ENCODE measurements at regions not wholly inside any gene's neighbourhood (a gene's known extent, or its start where the extent isn't known, plus 50 kb on each side); places are given as distances from the start of the nearest gene placed in this dataset.

DNA sequence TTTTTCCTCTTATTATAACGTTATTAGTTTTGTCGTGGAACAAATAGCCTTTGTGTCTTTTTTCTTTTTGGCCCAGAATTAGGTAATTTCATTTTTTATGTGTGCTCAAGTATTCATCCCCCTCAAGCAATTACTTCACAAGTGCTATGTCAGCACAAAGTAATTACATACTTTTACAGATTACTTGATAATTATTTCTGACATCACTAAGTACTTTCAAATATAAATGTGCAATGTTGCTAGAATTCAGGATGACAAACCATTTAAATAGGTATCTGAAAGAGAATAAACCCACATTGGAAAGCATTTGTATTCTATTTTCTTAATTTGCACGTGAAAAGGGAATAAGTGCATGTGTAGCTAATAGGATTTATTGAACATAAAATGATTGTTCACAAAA is 238.2 kb downstream of the CDH7 start:
- Histone ChIP-seq H3K27ac (ENCODE audit: low read length) (no peak overlapping the region), H3K9me3 (ENCODE audit: control insufficient read depth, low read depth, low read length) (no peaks in the 10 kb centered on the region), H3K4me1 (ENCODE audit: control insufficient read depth, insufficient read depth, low read length) (no peaks in the 10 kb centered on the region), H3K4me3 (ENCODE audit: low read length) (no peak overlapping the region), H3K36me3 (ENCODE audit: control insufficient read depth, insufficient read depth, low read length) (no peaks in the 10 kb centered on the region), H3K27me3 (ENCODE audit: control insufficient read depth, insufficient read depth, low read length) (no peaks in the 10 kb centered on the region)
- DNase-seq, result no peak
- 49% methylated on average over 3 of the region's 3 CpGs for WGBS (ENCODE audit: insufficient coverage, low lambda C conversion rate)

DNA sequence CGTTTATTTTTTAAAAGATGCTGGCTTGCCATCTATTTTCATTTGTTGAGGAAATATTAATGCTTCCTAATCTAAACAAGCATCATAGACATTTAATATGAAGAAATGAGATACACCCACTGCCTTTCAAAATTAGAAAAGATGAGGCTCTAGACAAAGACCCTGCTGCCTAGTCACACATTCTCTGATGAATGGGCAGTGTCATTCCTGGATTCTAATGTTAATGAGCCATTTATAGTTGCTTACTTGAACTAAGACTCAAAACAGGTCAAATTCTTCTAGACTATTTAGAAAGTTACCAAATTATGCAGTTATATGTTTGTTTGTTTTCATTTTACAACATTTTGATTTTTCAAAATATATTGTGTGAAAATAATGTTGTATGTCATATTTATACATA is 237.6 kb downstream of the CDH7 start:
- Histone ChIP-seq H3K9me3 (ENCODE audit: control insufficient read depth, low read depth, low read length) (no peaks in the 10 kb centered on the region), H3K36me3 (ENCODE audit: control insufficient read depth, insufficient read depth, low read length) (no peaks in the 10 kb centered on the region), H3K27me3 (ENCODE audit: control insufficient read depth, insufficient read depth, low read length) (no peaks in the 10 kb centered on the region), H3K4me3 (ENCODE audit: low read length) (no peak overlapping the region), H3K4me1 (ENCODE audit: control insufficient read depth, insufficient read depth, low read length) (no peaks in the 10 kb centered on the region), H3K27ac (ENCODE audit: low read length) (no peak overlapping the region)
- no peak for DNase-seq
- WGBS (ENCODE audit: insufficient coverage, low lambda C conversion rate), result no CpG with 5 or more reads among the region's 1 CpG

DNA sequence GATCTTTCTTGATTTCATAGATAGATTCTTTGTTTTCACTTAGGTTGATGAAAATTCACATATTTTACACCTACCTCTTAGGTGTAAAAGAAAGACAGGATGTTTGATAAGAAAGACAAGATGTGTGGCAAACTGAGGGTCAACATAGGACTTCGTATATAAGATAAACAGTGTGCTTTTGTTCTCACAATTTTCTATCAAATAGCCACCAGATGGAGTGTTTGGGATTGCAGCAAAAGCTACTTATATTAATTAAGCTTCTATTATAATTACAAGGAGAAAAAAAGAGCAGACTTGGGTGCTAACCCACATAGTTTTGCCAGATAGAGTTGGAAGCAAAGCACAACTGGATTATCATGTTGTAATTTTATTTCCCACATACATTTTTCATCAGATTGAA is 232.9 kb downstream of the CDH7 start:
- Histone ChIP-seq H3K27ac (ENCODE audit: low read length) (no peak overlapping the region), H3K9me3 (ENCODE audit: control insufficient read depth, low read depth, low read length) (peaks cover 4% of the 10 kb centered on the region), H3K27me3 (ENCODE audit: control insufficient read depth, insufficient read depth, low read length) (no peaks in the 10 kb centered on the region), H3K4me3 (ENCODE audit: low read length) (no peak overlapping the region), H3K36me3 (ENCODE audit: control insufficient read depth, insufficient read depth, low read length) (no peaks in the 10 kb centered on the region), H3K4me1 (ENCODE audit: control insufficient read depth, insufficient read depth, low read length) (no peaks in the 10 kb centered on the region)
- no CpG with 5 or more reads among the region's 1 CpG for WGBS (ENCODE audit: insufficient coverage, low lambda C conversion rate)
- no peak for DNase-seq

DNA sequence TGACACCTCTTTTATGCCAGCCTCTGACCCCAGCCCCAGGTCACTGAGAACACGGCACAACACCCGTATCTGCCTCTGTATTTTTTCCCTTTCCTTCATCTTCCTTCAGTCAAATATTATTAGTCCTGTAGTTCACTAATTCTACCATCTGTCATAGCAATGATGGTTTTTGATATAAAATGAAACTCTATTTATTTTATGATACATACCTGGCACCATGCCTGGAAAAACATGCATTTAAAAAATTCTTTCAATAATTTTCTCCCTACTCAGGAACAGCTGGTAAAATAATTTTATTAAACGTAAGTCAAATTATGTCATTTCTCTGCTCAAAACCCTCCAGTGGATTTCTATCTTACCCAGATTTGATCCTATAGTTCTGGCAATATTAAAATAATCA is 224.7 kb downstream of the CDH7 start:
- H3K27ac ChIP-seq (ENCODE audit: low read length), result no peak overlapping the region
- no peaks in the 10 kb centered on the region for H3K4me1 ChIP-seq (ENCODE audit: control insufficient read depth, insufficient read depth, low read length)
- no peak for DNase-seq
- WGBS (ENCODE audit: insufficient coverage, low lambda C conversion rate), result 75% methylated on average over 2 of the region's 3 CpGs
- H3K27me3 ChIP-seq (ENCODE audit: control insufficient read depth, insufficient read depth, low read length), result no peaks in the 10 kb centered on the region
- no peaks in the 10 kb centered on the region for H3K9me3 ChIP-seq (ENCODE audit: control insufficient read depth, low read depth, low read length)
- H3K4me3 ChIP-seq (ENCODE audit: low read length), result no peak overlapping the region
- no peaks in the 10 kb centered on the region for H3K36me3 ChIP-seq (ENCODE audit: control insufficient read depth, insufficient read depth, low read length)

DNA sequence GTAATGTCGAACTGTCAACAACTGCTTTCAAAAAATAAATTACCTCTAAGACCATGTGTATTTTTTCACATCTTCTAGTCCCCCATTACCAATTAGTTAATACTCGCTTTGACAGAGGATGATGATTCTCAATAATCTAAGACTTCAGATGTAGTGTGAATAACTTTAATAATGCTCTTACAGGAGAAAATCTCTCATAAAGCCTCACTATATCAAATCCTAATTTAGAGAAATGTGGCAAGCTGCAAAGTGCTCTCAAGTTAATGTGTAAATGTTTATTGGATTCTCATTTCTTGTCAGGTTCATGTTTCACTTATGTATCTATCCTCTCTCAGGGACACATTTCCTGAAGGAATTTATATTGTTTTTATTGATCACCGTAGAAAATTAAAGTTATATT is 223.9 kb downstream of the CDH7 start:
- Histone ChIP-seq H3K27me3 (ENCODE audit: control insufficient read depth, insufficient read depth, low read length) (no peaks in the 10 kb centered on the region), H3K4me3 (ENCODE audit: low read length) (no peak overlapping the region), H3K4me1 (ENCODE audit: control insufficient read depth, insufficient read depth, low read length) (no peaks in the 10 kb centered on the region), H3K9me3 (ENCODE audit: control insufficient read depth, low read depth, low read length) (no peaks in the 10 kb centered on the region), H3K36me3 (ENCODE audit: control insufficient read depth, insufficient read depth, low read length) (no peaks in the 10 kb centered on the region), H3K27ac (ENCODE audit: low read length) (no peak overlapping the region)
- 100% methylated on average over 1 of the region's 3 CpGs for whole genome bisulfite sequencing (ENCODE audit: insufficient coverage, low lambda C conversion rate)
- DNase-seq, result no peak

DNA sequence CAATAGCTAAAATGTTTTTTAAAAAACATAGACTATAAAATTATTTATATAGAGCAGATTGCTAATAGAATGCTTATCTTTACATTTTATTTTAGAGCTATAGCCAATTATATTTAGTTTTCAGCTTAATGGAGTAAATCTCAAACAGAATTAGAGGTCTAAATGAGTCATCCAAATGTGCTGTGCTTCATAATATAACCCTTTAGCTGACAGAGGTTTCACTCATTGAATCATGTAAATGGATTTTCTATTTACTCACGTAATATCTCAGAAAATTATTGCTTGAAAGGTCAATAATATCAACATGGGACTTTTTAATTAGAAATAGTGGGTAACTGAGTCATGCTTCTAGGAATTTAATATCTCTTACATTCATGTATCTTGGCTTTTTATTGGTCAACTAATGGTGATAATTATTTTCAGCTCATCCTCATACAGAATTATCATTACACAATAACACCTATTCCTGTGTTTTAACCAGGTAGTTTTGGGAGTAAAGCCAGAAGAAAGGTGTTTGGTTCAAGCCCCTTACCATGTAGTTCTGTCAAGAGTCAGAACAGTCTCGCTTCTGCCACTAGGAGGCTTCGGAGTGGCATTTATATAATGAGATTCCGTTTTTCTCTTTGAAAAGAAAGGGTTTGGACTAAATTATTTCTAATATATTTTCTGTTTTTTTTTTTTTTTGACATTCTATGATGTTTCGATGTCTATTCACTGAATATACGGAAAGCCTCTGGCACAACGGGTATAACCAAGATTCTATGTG is 217.6 kb downstream of the CDH7 start:
- no peaks in the 10 kb centered on the region for H3K9me3 ChIP-seq (ENCODE audit: control insufficient read depth, low read depth, low read length)
- DNase-seq, result no peak
- H3K4me3 ChIP-seq (ENCODE audit: low read length), result no peak overlapping the region
- H3K4me1 ChIP-seq (ENCODE audit: control insufficient read depth, insufficient read depth, low read length), result no peaks in the 10 kb centered on the region
- no peaks in the 10 kb centered on the region for H3K36me3 ChIP-seq (ENCODE audit: control insufficient read depth, insufficient read depth, low read length)
- no peaks in the 10 kb centered on the region for H3K27me3 ChIP-seq (ENCODE audit: control insufficient read depth, insufficient read depth, low read length)
- WGBS (ENCODE audit: insufficient coverage, low lambda C conversion rate), result 67% methylated on average over 1 of the region's 7 CpGs
- H3K27ac ChIP-seq (ENCODE audit: low read length), result no peak overlapping the region

DNA sequence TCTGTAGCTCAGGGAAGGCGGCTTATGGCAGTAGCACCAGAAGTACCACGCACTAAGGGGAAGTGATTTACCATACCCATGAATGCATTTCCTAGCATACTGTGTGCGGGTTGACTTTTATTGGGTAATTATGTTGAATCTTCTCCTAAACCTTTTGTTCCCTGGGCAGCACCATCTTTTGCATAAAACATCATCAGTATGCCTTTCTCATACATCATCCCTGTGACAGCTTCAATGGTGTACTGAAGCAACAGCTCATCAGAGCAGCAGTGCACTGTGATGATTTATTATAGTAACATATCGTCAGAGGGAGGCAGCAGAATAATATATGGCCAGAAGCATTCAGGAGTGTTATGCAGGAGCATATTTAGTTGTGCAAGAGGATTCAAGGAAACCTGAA is 204.9 kb downstream of the CDH7 start:
- no peak for DNase-seq
- H3K4me1 ChIP-seq (ENCODE audit: control insufficient read depth, insufficient read depth, low read length), result no peaks in the 10 kb centered on the region
- no peak overlapping the region for H3K4me3 ChIP-seq (ENCODE audit: low read length)
- H3K27ac ChIP-seq (ENCODE audit: low read length), result no peak overlapping the region
- no peaks in the 10 kb centered on the region for H3K36me3 ChIP-seq (ENCODE audit: control insufficient read depth, insufficient read depth, low read length)
- H3K27me3 ChIP-seq (ENCODE audit: control insufficient read depth, insufficient read depth, low read length), result no peaks in the 10 kb centered on the region
- no CpG with 5 or more reads among the region's 4 CpGs for WGBS (ENCODE audit: insufficient coverage, low lambda C conversion rate)
- no peaks in the 10 kb centered on the region for H3K9me3 ChIP-seq (ENCODE audit: control insufficient read depth, low read depth, low read length)

DNA sequence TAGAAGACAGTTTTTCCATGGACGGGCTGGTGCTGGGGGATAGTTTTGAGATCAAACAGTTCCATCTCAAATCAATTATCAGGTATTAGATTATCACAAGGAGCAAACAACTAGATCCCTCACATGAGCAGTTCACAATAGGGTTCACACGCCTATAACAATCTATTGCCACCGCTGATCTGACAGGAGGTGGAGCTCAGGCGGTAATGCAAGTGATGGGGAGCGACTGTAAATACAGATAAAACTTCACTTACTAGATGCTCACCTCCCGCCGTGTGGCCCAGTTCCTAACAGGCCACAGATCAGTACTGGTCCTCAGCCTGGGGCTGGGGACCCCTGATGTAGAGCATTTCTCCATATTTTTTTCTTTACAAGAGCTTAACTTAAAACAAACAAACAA is 203.6 kb downstream of the CDH7 start:
- Histone ChIP-seq H3K27ac (ENCODE audit: low read length) (no peak overlapping the region), H3K9me3 (ENCODE audit: control insufficient read depth, low read depth, low read length) (no peaks in the 10 kb centered on the region), H3K27me3 (ENCODE audit: control insufficient read depth, insufficient read depth, low read length) (no peaks in the 10 kb centered on the region), H3K4me3 (ENCODE audit: low read length) (no peak overlapping the region), H3K36me3 (ENCODE audit: control insufficient read depth, insufficient read depth, low read length) (no peaks in the 10 kb centered on the region), H3K4me1 (ENCODE audit: control insufficient read depth, insufficient read depth, low read length) (no peaks in the 10 kb centered on the region)
- DNase-seq, result no peak
- WGBS (ENCODE audit: insufficient coverage, low lambda C conversion rate), result no CpG with 5 or more reads among the region's 7 CpGs

DNA sequence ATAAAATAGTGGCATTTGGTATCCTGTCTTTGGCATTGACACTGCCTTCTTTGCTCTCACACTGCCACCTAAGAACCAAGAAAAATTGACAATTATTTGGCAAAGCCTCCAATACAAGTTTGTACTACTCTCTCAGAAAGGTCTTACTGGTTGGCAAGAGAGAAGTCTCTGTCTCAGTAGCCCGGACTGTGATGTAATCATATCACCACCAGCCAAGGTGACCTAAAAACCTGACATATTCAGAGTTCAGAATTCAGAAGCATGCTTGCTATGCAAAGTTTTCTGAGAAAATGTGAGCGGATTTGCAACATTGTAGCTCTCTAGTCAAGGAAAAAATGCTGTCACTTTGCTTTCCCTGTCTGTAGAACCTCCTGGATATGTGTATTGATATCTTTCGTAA is 196.0 kb downstream of the CDH7 start:
- no peaks in the 10 kb centered on the region for H3K9me3 ChIP-seq (ENCODE audit: control insufficient read depth, low read depth, low read length)
- WGBS (ENCODE audit: insufficient coverage, low lambda C conversion rate), result 20% methylated on average over 1 of the region's 3 CpGs
- no peaks in the 10 kb centered on the region for H3K36me3 ChIP-seq (ENCODE audit: control insufficient read depth, insufficient read depth, low read length)
- no peak overlapping the region for H3K27ac ChIP-seq (ENCODE audit: low read length)
- H3K4me1 ChIP-seq (ENCODE audit: control insufficient read depth, insufficient read depth, low read length), result no peaks in the 10 kb centered on the region
- no peaks in the 10 kb centered on the region for H3K27me3 ChIP-seq (ENCODE audit: control insufficient read depth, insufficient read depth, low read length)
- H3K4me3 ChIP-seq (ENCODE audit: low read length), result no peak overlapping the region
- no peak for DNase-seq

DNA sequence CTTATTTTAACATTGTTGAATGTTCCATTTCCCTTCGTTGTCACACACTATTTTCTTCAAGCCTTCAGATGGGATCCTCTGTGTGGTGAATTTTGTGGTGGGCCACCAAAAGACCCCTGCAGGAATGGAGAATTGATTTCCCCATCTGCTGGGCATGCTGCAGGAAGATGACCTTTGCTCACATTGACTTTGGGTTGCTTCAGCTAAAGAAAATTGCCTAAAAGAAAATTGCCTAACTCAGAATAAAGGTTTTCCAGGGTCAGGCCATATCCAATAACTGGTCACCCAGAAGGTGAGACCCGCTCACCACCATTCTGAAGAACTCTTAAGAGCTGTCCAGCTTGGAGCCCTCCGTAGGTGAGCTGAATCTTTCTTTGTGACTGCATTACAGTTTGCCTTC is 192.5 kb downstream of the CDH7 start:
- no peak overlapping the region for H3K27ac ChIP-seq (ENCODE audit: low read length)
- 100% methylated on average over 1 of the region's 3 CpGs for WGBS (ENCODE audit: insufficient coverage, low lambda C conversion rate)
- no peaks in the 10 kb centered on the region for H3K9me3 ChIP-seq (ENCODE audit: control insufficient read depth, low read depth, low read length)
- H3K4me1 ChIP-seq (ENCODE audit: control insufficient read depth, insufficient read depth, low read length), result no peaks in the 10 kb centered on the region
- no peak for DNase-seq
- no peak overlapping the region for H3K4me3 ChIP-seq (ENCODE audit: low read length)
- H3K36me3 ChIP-seq (ENCODE audit: control insufficient read depth, insufficient read depth, low read length), result no peaks in the 10 kb centered on the region
- H3K27me3 ChIP-seq (ENCODE audit: control insufficient read depth, insufficient read depth, low read length), result no peaks in the 10 kb centered on the region

DNA sequence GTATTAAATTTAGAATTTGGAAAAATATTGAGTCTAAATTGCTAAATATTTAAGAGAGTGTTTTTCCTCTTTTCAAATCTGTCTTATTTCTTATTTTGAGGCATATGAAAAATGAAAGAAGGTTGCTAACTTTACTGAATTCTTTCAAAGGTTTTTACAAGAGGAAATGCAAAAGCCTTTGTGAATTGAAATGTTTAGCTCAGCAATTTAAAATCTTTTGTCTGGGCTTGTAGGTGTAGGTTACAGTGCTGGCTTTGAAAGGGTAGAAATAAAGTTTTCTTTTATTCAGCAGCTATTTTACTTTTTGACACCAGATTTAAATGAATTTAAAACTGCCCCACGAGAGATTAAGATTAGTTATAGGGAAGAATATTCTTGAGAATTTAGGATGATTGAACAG is 192.0 kb downstream of the CDH7 start:
- DNase-seq, result no peak
- H3K4me1 ChIP-seq (ENCODE audit: control insufficient read depth, insufficient read depth, low read length), result no peaks in the 10 kb centered on the region
- WGBS (ENCODE audit: insufficient coverage, low lambda C conversion rate), result no CpG with 5 or more reads among the region's 1 CpG
- H3K27me3 ChIP-seq (ENCODE audit: control insufficient read depth, insufficient read depth, low read length), result no peaks in the 10 kb centered on the region
- H3K4me3 ChIP-seq (ENCODE audit: low read length), result no peak overlapping the region
- H3K27ac ChIP-seq (ENCODE audit: low read length), result no peak overlapping the region
- H3K36me3 ChIP-seq (ENCODE audit: control insufficient read depth, insufficient read depth, low read length), result no peaks in the 10 kb centered on the region
- H3K9me3 ChIP-seq (ENCODE audit: control insufficient read depth, low read depth, low read length), result no peaks in the 10 kb centered on the region
